ENCODE measurements at regions not wholly inside any gene's neighbourhood (a gene's known extent, or its start where the extent isn't known, plus 50 kb on each side); places are given as distances from the start of the nearest gene placed in this dataset.

- TF ChIP-seq, protein P1, sequence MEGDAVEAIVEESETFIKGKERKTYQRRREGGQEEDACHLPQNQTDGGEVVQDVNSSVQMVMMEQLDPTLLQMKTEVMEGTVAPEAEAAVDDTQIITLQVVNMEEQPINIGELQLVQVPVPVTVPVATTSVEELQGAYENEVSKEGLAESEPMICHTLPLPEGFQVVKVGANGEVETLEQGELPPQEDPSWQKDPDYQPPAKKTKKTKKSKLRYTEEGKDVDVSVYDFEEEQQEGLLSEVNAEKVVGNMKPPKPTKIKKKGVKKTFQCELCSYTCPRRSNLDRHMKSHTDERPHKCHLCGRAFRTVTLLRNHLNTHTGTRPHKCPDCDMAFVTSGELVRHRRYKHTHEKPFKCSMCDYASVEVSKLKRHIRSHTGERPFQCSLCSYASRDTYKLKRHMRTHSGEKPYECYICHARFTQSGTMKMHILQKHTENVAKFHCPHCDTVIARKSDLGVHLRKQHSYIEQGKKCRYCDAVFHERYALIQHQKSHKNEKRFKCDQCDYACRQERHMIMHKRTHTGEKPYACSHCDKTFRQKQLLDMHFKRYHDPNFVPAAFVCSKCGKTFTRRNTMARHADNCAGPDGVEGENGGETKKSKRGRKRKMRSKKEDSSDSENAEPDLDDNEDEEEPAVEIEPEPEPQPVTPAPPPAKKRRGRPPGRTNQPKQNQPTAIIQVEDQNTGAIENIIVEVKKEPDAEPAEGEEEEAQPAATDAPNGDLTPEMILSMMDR (IDR thresholded peaks at IDR 0.05; ENCODE audit: low read depth, low read length) = no peak
- no peak for TF ChIP-seq EZH2phosphoT487 (IDR thresholded peaks at IDR 0.05; ENCODE audit: low read depth)
These were observed 154.6 kb upstream of the VGLL2 start for GRCh38 chr6:117110737-117111136.
